SH-SY5Y (cell line): ENCODE measurements at regions not wholly inside any gene's neighbourhood (a gene's known extent, or its start where the extent isn't known, plus 50 kb on each side); places are given as distances from the start of the nearest gene placed in this dataset.

Experiments
- GATA2 ChIP-seq: IDR thresholded peaks from 2 replicates; pipeline ENCODE4 v1.6.1; 2011; ENCODE audit warnings: mild to moderate bottlenecking, low read depth, low read length
- GATA3 ChIP-seq: IDR thresholded peaks from 2 replicates; pipeline ENCODE4 v1.6.1; 2011; ENCODE audit warnings: low read depth, mild to moderate bottlenecking, low read length, moderate library complexity

DNA sequence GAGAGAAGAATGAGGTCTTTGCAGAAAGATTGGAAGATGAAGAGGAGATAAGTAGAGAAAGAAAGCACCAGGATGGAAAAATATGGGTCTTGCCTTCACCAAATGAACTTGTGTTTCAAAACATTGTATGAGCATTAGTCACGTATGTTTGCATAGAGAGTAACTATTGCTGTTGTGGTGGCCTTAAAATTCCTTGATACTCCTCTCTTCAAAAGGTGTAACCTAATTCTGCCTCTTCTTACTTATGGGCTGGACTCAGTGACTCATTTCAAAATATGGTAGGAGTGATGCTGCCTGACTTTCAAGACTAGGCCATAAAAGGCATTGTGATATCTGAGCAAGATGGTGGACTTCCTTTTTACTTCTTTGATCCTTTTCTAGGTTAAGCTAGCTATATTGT lies 228.7 kb upstream of the ZNF385D start:
- TF ChIP-seq GATA2 = no peak
- TF ChIP-seq GATA3 = no peak
